Right atrium auricular region (tissue), 2 donors: ENCODE measurements at regions not wholly inside any gene's neighbourhood (a gene's known extent, or its start where the extent isn't known, plus 50 kb on each side); places are given as distances from the start of the nearest gene placed in this dataset.

Experiments
- DNase-seq: peaks from one replicate; pipeline ENCODE4 v3.0.0-alpha.2; 2019; ENCODE audit warnings: low spot score
- H3K27ac ChIP-seq, 2 donors: fragments of 200-600 bp; sonication (generic); 1 replicate in 1 of 2; 2 replicates in 1 of 2; pipeline ENCODE4 v1.5.1; 2016 to 2019
- H3K27me3 ChIP-seq, 2 donors: fragments of 200-600 bp; sonication (generic); one replicate each; pipeline versions ENCODE4 v1.5.1 to v1.6.0; 2017 to 2019
- H3K36me3 ChIP-seq: fragments of 200-600 bp; sonication (generic); one replicate; pipeline ENCODE4 v1.5.1; 2016
- H3K4me1 ChIP-seq, 2 donors: fragments of 200-600 bp; sonication (generic); one replicate each; pipeline versions ENCODE4 v1.5.1 to v1.6.0; 2017 to 2019
- H3K4me3 ChIP-seq, 2 donors: fragments of 200-600 bp; sonication (generic); 1 replicate in 1 of 2; 2 replicates in 1 of 2; pipeline ENCODE4 v1.5.1; 2017 to 2019; ENCODE audit warnings: mild to moderate bottlenecking in 1 of 2, moderate library complexity in 1 of 2
- H3K9me3 ChIP-seq, 2 donors: fragments of 200-600 bp; sonication (generic); one replicate each; pipeline ENCODE4 v1.5.1; 2019
- CTCF ChIP-seq, 2 donors: fragments of 200-600 bp; sonication (generic); IDR thresholded peaks; one replicate each; pipeline ENCODE4 v1.5.1; 2019; ENCODE audit warnings: antibody characterized with exemption in 2 of 2

GRCh38 chr10:128506423-128506822 lies 380.2 kb upstream of the MKI67 start:
- no peak for DNase-seq
- Histone ChIP-seq H3K36me3 (no peaks in the 10 kb centered on the region), H3K27ac (no peak overlapping the region), H3K4me1 (no peaks in the 10 kb centered on the region), H3K9me3 (no peaks in the 10 kb centered on the region), H3K27me3 (no peaks in the 10 kb centered on the region), H3K4me3 (no peak overlapping the region)
- no peak for TF ChIP-seq CTCF (IDR thresholded peaks at IDR 0.05)

GRCh38 chr10:128507066-128507465 lies 380.8 kb upstream of the MKI67 start:
- H3K36me3 ChIP-seq = no peaks in the 10 kb centered on the region
- H3K27me3 ChIP-seq = no peaks in the 10 kb centered on the region
- H3K27ac ChIP-seq = no peak overlapping the region
- no peaks in the 10 kb centered on the region for H3K9me3 ChIP-seq
- no peak for DNase-seq
- no peak overlapping the region for H3K4me3 ChIP-seq
- no peaks in the 10 kb centered on the region for H3K4me1 ChIP-seq
- no peak for TF ChIP-seq CTCF (IDR thresholded peaks at IDR 0.05)

DNA sequence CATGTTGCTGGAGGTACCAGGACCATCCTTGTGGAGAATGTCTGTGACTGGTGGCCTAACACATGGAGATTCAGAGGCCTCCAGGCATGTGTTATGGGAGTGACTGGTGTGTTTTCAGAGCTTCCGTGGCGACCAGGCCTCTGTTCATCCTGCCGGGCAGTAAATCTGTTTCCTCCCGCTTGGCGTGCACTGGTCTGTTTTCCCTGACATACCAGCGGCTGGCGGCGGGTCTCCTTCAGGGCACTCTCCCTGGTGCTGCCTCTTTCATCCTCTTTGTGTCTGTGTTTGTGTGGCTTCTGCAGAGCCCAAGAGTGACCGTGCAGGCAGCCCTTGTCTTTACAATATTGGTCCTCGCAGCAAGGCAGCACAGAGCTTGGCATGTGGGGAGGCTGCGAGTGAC lies 385.1 kb upstream of the MKI67 start:
- H3K27ac ChIP-seq = no peak overlapping the region
- H3K27me3 ChIP-seq = no peaks in the 10 kb centered on the region
- H3K36me3 ChIP-seq = no peaks in the 10 kb centered on the region
- no peaks in the 10 kb centered on the region for H3K4me1 ChIP-seq
- no peaks in the 10 kb centered on the region for H3K9me3 ChIP-seq
- no peak overlapping the region for H3K4me3 ChIP-seq
- no peak for TF ChIP-seq CTCF (IDR thresholded peaks at IDR 0.05)
- no peak for DNase-seq

DNA sequence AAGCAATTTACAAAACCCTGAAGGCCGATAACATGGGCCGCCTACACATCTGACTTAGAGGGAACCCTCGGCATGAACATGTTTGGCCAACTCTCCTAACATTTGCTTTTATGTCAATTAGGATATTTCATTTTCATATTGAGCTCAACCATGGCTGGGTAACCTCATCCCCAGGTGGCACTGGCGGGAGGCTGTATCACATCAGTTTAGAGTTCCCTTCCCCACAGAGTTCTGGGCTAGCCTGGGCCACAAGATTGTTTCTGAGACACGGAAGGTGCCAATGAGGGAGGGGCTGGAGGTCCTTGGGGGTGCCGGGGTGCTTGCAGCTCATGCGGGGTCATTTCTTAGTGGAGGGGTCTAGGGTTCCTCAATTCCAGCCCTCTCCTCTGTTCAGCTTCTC lies 386.5 kb upstream of the MKI67 start:
- TF ChIP-seq CTCF (IDR thresholded peaks at IDR 0.05) = no peak
- DNase-seq = no peak
- no peak overlapping the region for H3K4me3 ChIP-seq

DNA sequence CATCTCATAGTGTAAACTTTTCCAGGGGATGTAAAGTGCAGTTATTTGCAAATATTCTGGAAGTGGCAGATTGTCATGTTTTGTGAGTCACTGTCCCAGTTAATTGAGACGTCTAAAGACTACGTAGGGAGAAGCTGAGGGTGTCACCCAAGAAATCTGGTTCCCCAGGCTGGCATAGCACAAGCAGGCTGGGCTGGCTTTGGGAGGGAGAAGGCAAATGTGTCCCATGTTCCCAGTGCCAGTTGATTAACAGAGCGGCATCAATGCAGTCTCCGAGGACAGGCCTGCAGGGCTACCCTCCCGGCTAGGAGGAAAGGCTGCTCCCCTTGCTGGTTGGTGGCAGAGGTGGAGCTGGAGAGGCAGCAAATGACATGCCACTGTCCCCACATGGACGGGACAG lies 388.3 kb upstream of the MKI67 start:
- Histone ChIP-seq H3K9me3 (no peaks in the 10 kb centered on the region), H3K4me1 (no peaks in the 10 kb centered on the region), H3K27me3 (no peaks in the 10 kb centered on the region), H3K36me3 (no peaks in the 10 kb centered on the region), H3K27ac (no peak overlapping the region), H3K4me3 (no peak overlapping the region)
- no peak for TF ChIP-seq CTCF (IDR thresholded peaks at IDR 0.05)
- no peak for DNase-seq

More for the DNA sequence above, 386.5 kb upstream of the MKI67 start:
- no peak overlapping the region for H3K27ac ChIP-seq
- no peaks in the 10 kb centered on the region for H3K36me3 ChIP-seq
- no peaks in the 10 kb centered on the region for H3K4me1 ChIP-seq
- no peaks in the 10 kb centered on the region for H3K9me3 ChIP-seq
- H3K27me3 ChIP-seq = no peaks in the 10 kb centered on the region

DNA sequence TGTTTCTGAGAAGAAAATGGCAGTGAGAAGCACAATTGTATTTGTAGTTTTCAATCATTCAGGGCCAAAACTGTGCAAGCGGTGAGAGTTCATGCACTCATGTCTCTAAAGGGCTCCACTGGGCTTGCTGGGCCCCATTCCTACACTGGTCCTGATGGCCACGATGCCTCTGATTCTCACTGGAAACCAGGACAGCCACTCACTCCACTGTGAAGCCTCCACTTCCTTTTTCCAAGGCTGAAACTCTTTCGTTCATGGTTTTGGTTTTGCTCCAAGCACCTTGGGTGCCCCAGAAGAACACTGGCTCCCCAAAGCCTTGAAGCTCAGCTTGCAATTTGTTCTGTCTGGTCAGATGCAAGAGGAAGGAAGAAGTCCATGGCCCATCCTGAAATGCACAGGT lies 390.0 kb upstream of the MKI67 start:
- no peaks in the 10 kb centered on the region for H3K9me3 ChIP-seq
- no peak for TF ChIP-seq CTCF (IDR thresholded peaks at IDR 0.05)
- no peaks in the 10 kb centered on the region for H3K27me3 ChIP-seq
- no peak for DNase-seq
- no peaks in the 10 kb centered on the region for H3K36me3 ChIP-seq
- H3K27ac ChIP-seq = no peak overlapping the region
- H3K4me1 ChIP-seq = no peaks in the 10 kb centered on the region
- no peak overlapping the region for H3K4me3 ChIP-seq
